Endodermal cell (in vitro differentiated cells): ENCODE measurements at regions not wholly inside any gene's neighbourhood (a gene's known extent, or its start where the extent isn't known, plus 50 kb on each side); places are given as distances from the start of the nearest gene placed in this dataset.

Experiments
- DNase-seq: peaks from one replicate; pipeline ENCODE4 v3.0.0-alpha.2; 2017
- H3K27ac ChIP-seq: 2 replicates; pipeline ENCODE4 v1.5.1; 2013; ENCODE audit warnings: mild to moderate bottlenecking, low read depth, low read length, moderate library complexity
- H3K27me3 ChIP-seq: 2 replicates; pipeline ENCODE4 v1.6.1; 2013; ENCODE audit warnings: mild to moderate bottlenecking, low read length, moderate library complexity; ENCODE audit not compliant: insufficient read depth, control insufficient read depth, poor library complexity, severe bottlenecking
- H3K36me3 ChIP-seq: 2 replicates; pipeline ENCODE4 v1.7.0; 2013; ENCODE audit warnings: mild to moderate bottlenecking, low read length, moderate library complexity; ENCODE audit not compliant: control insufficient read depth, insufficient read depth
- H3K4me1 ChIP-seq: one replicate; pipeline ENCODE4 v1.7.0; 2013; ENCODE audit warnings: low read length; ENCODE audit not compliant: control insufficient read depth, insufficient read depth
- H3K4me3 ChIP-seq: 2 replicates; pipeline ENCODE4 v1.5.1; 2013; ENCODE audit warnings: mild to moderate bottlenecking, low read length, moderate library complexity
- H3K9ac ChIP-seq: 2 replicates; pipeline ENCODE4 v1.6.1; 2013; ENCODE audit warnings: mild to moderate bottlenecking, low read length, moderate library complexity; ENCODE audit not compliant: poor library complexity, severe bottlenecking; ENCODE audit errors: extremely low read depth
- H3K9me3 ChIP-seq: 2 replicates; pipeline ENCODE4 v1.6.1; 2013; ENCODE audit warnings: mild to moderate bottlenecking, low read length, moderate library complexity; ENCODE audit not compliant: control insufficient read depth
- H3K27ac Mint-ChIP-seq: 2 replicates; pipeline ENCODE4 v1.8.0; 2020; ENCODE audit warnings: mixed read lengths
- H3K27me3 Mint-ChIP-seq: 2 replicates; pipeline ENCODE4 v1.8.0; 2021; ENCODE audit warnings: mild to moderate bottlenecking, mixed read lengths; ENCODE audit not compliant: insufficient read depth
- H3K36me3 Mint-ChIP-seq: 2 replicates; pipeline ENCODE4 v1.8.0; 2020; ENCODE audit warnings: low read depth, mixed read lengths
- H3K4me1 Mint-ChIP-seq: 2 replicates; pipeline ENCODE4 v1.8.0; 2020; ENCODE audit warnings: mixed read lengths
- H3K4me3 Mint-ChIP-seq: 2 replicates; pipeline ENCODE4 v1.8.0; 2020; ENCODE audit warnings: mild to moderate bottlenecking, moderate library complexity, mixed read lengths
- H3K9me3 Mint-ChIP-seq: 2 replicates; pipeline ENCODE4 v1.8.0; 2020; ENCODE audit warnings: mild to moderate bottlenecking, mixed read lengths
- CTCF ChIP-seq: fragments of 200-600 bp; sonication (generic); conservative IDR thresholded peaks from 2 replicates; pipeline ENCODE4 v1.5.0; 2021; ENCODE audit warnings: antibody characterized with exemption, mild to moderate bottlenecking
- WGBS, 2 experiments: methylation state at CpG; one replicate each; pipeline versions ENCODE4 v1.1.5 to v1.1.7; 2013; ENCODE audit warnings: missing lambda C conversion rate in 2 of 2, mixed read lengths in 1 of 2; ENCODE audit not compliant: insufficient coverage in 1 of 2, insufficient read length in 1 of 2; 5-methylcytosine and 5-hydroxymethylcytosine counted together

GRCh38 chr10:60714233-60714632 is 64.0 kb upstream of the CDK1 start:
- no peak overlapping the region for H3K9ac ChIP-seq
- no peak for TF ChIP-seq CTCF
- H3K9me3 Mint-ChIP-seq: peaks cover 2% of the 10 kb centered on the region
- no peaks in the 10 kb centered on the region for H3K36me3 ChIP-seq
- no peak overlapping the region for H3K27ac ChIP-seq
- H3K9me3 ChIP-seq: no peaks in the 10 kb centered on the region
- no peaks in the 10 kb centered on the region for H3K36me3 Mint-ChIP-seq
- H3K4me3 Mint-ChIP-seq: no peak overlapping the region
- WGBS, 2 experiments: 95 to 100% methylated on average over 1 to 2 of the region's 2 CpGs
- H3K27me3 ChIP-seq: no peaks in the 10 kb centered on the region
- H3K4me1 ChIP-seq: no peaks in the 10 kb centered on the region
- H3K27ac Mint-ChIP-seq: no peak overlapping the region
- peaks cover 4% of the 10 kb centered on the region for H3K4me1 Mint-ChIP-seq
- H3K27me3 Mint-ChIP-seq: no peaks in the 10 kb centered on the region
- DNase-seq: no peak
- no peak overlapping the region for H3K4me3 ChIP-seq

- H3K9ac ChIP-seq: no peak overlapping the region
- Mint-ChIP-seq H3K9me3 (peaks cover 16% of the 10 kb centered on the region), H3K4me3 (no peak overlapping the region), H3K36me3 (peaks cover 6% of the 10 kb centered on the region), H3K27ac (no peak overlapping the region), H3K27me3 (no peaks in the 10 kb centered on the region), H3K4me1 (peaks cover 4% of the 10 kb centered on the region)
- TF ChIP-seq CTCF: no peak
- no peak overlapping the region for H3K4me3 ChIP-seq
- no peaks in the 10 kb centered on the region for H3K36me3 ChIP-seq
- H3K27ac ChIP-seq: no peak overlapping the region
- H3K27me3 ChIP-seq: no peaks in the 10 kb centered on the region
- WGBS, 2 experiments: 80% methylated on average over 1 of the region's 2 CpGs; no CpG with 5 or more reads in 1 of the 2 experiments
- no peaks in the 10 kb centered on the region for H3K4me1 ChIP-seq
- DNase-seq: no peak
- peaks cover 19% of the 10 kb centered on the region for H3K9me3 ChIP-seq
Observed at GRCh38 chr10:60711496-60711895, 66.8 kb upstream of the CDK1 start.

- WGBS, 2 experiments: 100% methylated on average over 1 of the region's 1 CpG; no CpG with 5 or more reads in 1 of the 2 experiments
- no peak overlapping the region for H3K27ac ChIP-seq
Observed at GRCh38 chr10:60710041-60710440, 68.2 kb upstream of the CDK1 start.

More at GRCh38 chr10:60710041-60710440, 68.2 kb upstream of the CDK1 start:
- H3K9ac ChIP-seq: no peak overlapping the region
- Mint-ChIP-seq H3K27ac (no peak overlapping the region), H3K27me3 (no peaks in the 10 kb centered on the region), H3K4me1 (peaks cover 4% of the 10 kb centered on the region), H3K36me3 (peaks cover 13% of the 10 kb centered on the region), H3K4me3 (no peak overlapping the region), H3K9me3 (peaks cover 27% of the 10 kb centered on the region)
- TF ChIP-seq CTCF: no peak
- DNase-seq: no peak
- no peak overlapping the region for H3K4me3 ChIP-seq
- no peaks in the 10 kb centered on the region for H3K36me3 ChIP-seq
- H3K9me3 ChIP-seq: peaks cover 25% of the 10 kb centered on the region
- H3K27me3 ChIP-seq: no peaks in the 10 kb centered on the region
- H3K4me1 ChIP-seq: no peaks in the 10 kb centered on the region
